ENCODE measurements at regions not wholly inside any gene's neighbourhood (a gene's known extent, or its start where the extent isn't known, plus 50 kb on each side); places are given as distances from the start of the nearest gene placed in this dataset.
A peak's percentile ranks its signal among the peaks of the same experiment; 100 is the strongest.
"Not testable (repeated sequence)": the region's sequence is repeated elsewhere in the genome, so short reads cannot be mapped to it uniquely, and the experiment has no call there.

GRCh38 chr5:45062044-45062443 is 253.3 kb downstream of the MRPS30 start:
- DNase-seq = no peak

GRCh38 chr5:45081082-45081481 is 272.3 kb downstream of the MRPS30 start:
- no peak for DNase-seq

GRCh38 chr5:45089870-45090269 is 281.1 kb downstream of the MRPS30 start:
- no peak for DNase-seq

GRCh38 chr5:45093377-45093776 is 284.6 kb downstream of the MRPS30 start:
- DNase-seq = peak; percentile 69

- no peak for DNase-seq
Observed at GRCh38 chr5:45094876-45095440, 286.2 kb downstream of the MRPS30 start.

- no peak for DNase-seq
Observed at GRCh38 chr5:45098483-45098882, 289.7 kb downstream of the MRPS30 start.

- DNase-seq = no peak
Observed at GRCh38 chr5:45101146-45101545, 292.4 kb downstream of the MRPS30 start.

GRCh38 chr5:45105491-45105994 is 296.8 kb downstream of the MRPS30 start:
- DNase-seq = no peak

- DNase-seq = no peak
Observed at GRCh38 chr5:45109062-45109461, 300.3 kb downstream of the MRPS30 start.

- no peak for DNase-seq
Observed at GRCh38 chr5:45109636-45110035, 300.9 kb downstream of the MRPS30 start.

- no peak for DNase-seq
Observed at GRCh38 chr5:45110399-45110798, 301.7 kb downstream of the MRPS30 start.

- DNase-seq = no peak
Observed at GRCh38 chr5:45113726-45114125, 305.0 kb downstream of the MRPS30 start.

GRCh38 chr5:45132972-45133371 is 324.2 kb downstream of the MRPS30 start:
- DNase-seq = no peak

- DNase-seq = no peak
Observed at GRCh38 chr5:45162974-45163373, 354.2 kb downstream of the MRPS30 start.

GRCh38 chr5:45171563-45171962 is 362.8 kb downstream of the MRPS30 start:
- DNase-seq = no peak

GRCh38 chr5:45172634-45173033 is 363.9 kb downstream of the MRPS30 start:
- DNase-seq = not testable (repeated sequence)

- DNase-seq = no peak
Observed at GRCh38 chr5:45179686-45180085, 370.9 kb downstream of the MRPS30 start.

GRCh38 chr5:45189042-45189441 is 380.3 kb downstream of the MRPS30 start:
- DNase-seq = no peak

GRCh38 chr5:45189481-45189880 is 380.7 kb downstream of the MRPS30 start:
- no peak for DNase-seq

- DNase-seq = no peak
Observed at GRCh38 chr5:45195026-45195425, 386.3 kb downstream of the MRPS30 start.
